Left lung (tissue), 4 donors: ENCODE measurements at regions not wholly inside any gene's neighbourhood (a gene's known extent, or its start where the extent isn't known, plus 50 kb on each side); places are given as distances from the start of the nearest gene placed in this dataset.
A peak's percentile ranks its signal among the peaks of the same experiment; 100 is the strongest.

ENCODE experiments used
- ATAC-seq: fragments of 200-7000 bp; cut with Tn5 transposase; one replicate; pipeline ENCODE4 v1.9.1; 2020; ENCODE audit warnings: moderate library complexity
- DNase-seq, 4 donors: peaks; one replicate each; pipeline ENCODE4 v3.0.0-alpha.2; 2013 to 2020
- H3K27ac ChIP-seq, 2 donors: fragments of 200-600 bp; sonication (generic) in 1 of 2; one replicate each; pipeline versions ENCODE4 v1.5.0 to v1.8.0; 2020 to 2021
- H3K27me3 ChIP-seq, 2 donors: fragments of 200-600 bp; sonication (generic) in 1 of 2; one replicate each; pipeline versions ENCODE4 v1.5.0 to v1.8.0; 2020 to 2021
- H3K36me3 ChIP-seq, 2 donors: fragments of 200-600 bp; sonication (generic) in 1 of 2; one replicate each; pipeline versions ENCODE4 v1.5.0 to v1.8.0; 2020 to 2021
- H3K4me1 ChIP-seq, 2 donors: fragments of 200-600 bp; one replicate each; pipeline ENCODE4 v1.8.0; 2021
- H3K4me3 ChIP-seq, 2 donors: fragments of 200-600 bp; sonication (generic) in 1 of 2; one replicate each; pipeline versions ENCODE4 v1.5.0 to v1.8.0; 2020 to 2021; ENCODE audit warnings: mild to moderate bottlenecking in 1 of 2
- H3K9me3 ChIP-seq, 2 donors: fragments of 200-600 bp; sonication (generic) in 1 of 2; one replicate each; pipeline versions ENCODE4 v1.5.0 to v1.8.0; 2020 to 2021
- CTCF ChIP-seq, 2 donors: fragments of 200-600 bp; sonication (generic) in 1 of 2; IDR thresholded peaks; one replicate each; pipeline versions ENCODE4 v1.5.0 to v1.8.0; 2021; ENCODE audit warnings: antibody characterized with exemption in 2 of 2
- intact Hi-C, 2 donors: fragments of 100-400 bp; cut with DNase I; formaldehyde crosslinking; loops; one replicate each; pipeline versions ENCODE4 v1.11.2 to v1.14.2; 2022
- donor health status: DM: no; HTN: yes; CAD: no.
- donor health status: DM: no; HTN: no; CAD: no.

GRCh38 chr12:5305886-5306545 is 125.9 kb upstream of the NTF3 start:
- ATAC-seq (no peak), DNase-seq (no peak)
- no peaks in the 10 kb centered on the region for H3K36me3 ChIP-seq
- no peaks in the 10 kb centered on the region for H3K9me3 ChIP-seq
- TF ChIP-seq CTCF (IDR thresholded peaks at IDR 0.05) = no peak
- no peaks in the 10 kb centered on the region for H3K27me3 ChIP-seq
- H3K4me1 ChIP-seq = no peaks in the 10 kb centered on the region
- intact Hi-C loops = no loop called here
- no peak overlapping the region for H3K4me3 ChIP-seq
- H3K27ac ChIP-seq = no peak overlapping the region

- ATAC-seq = no peak
- no peak for TF ChIP-seq CTCF (IDR thresholded peaks at IDR 0.05)
- Histone ChIP-seq H3K4me1 (no peaks in the 10 kb centered on the region), H3K27me3 (no peaks in the 10 kb centered on the region), H3K27ac (no peak overlapping the region), H3K9me3 (no peaks in the 10 kb centered on the region), H3K4me3 (no peak overlapping the region), H3K36me3 (no peaks in the 10 kb centered on the region)
- intact Hi-C loops = no loop called here
- DNase-seq = no peak
Observed at GRCh38 chr12:5307065-5307464, 124.8 kb upstream of the NTF3 start.

GRCh38 chr12:5308216-5308615 is 123.7 kb upstream of the NTF3 start:
- Histone ChIP-seq H3K4me1 (no peaks in the 10 kb centered on the region), H3K27me3 (no peaks in the 10 kb centered on the region), H3K36me3 (no peaks in the 10 kb centered on the region), H3K4me3 (no peak overlapping the region), H3K27ac (no peak overlapping the region), H3K9me3 (no peaks in the 10 kb centered on the region)
- ATAC-seq = no peak
- no peak for TF ChIP-seq CTCF (IDR thresholded peaks at IDR 0.05)
- no peak for DNase-seq
- intact Hi-C loops = no loop called here

GRCh38 chr12:5308996-5309395 is 122.9 kb upstream of the NTF3 start:
- H3K4me3 ChIP-seq = no peak overlapping the region
- H3K9me3 ChIP-seq = peaks cover 0 to 2% of the 10 kb centered on the region in 2 donors
- no peaks in the 10 kb centered on the region for H3K4me1 ChIP-seq
- TF ChIP-seq CTCF (IDR thresholded peaks at IDR 0.05) = no peak
- ATAC-seq = no peak
- no peak for DNase-seq
- peak overlapping the region in 1 of 2 donors; percentile 19 for H3K27ac ChIP-seq
- no peaks in the 10 kb centered on the region for H3K27me3 ChIP-seq
- no peaks in the 10 kb centered on the region for H3K36me3 ChIP-seq
- intact Hi-C loops = no loop called here

- Histone ChIP-seq H3K27me3 (no peaks in the 10 kb centered on the region), H3K9me3 (peaks cover 0 to 7% of the 10 kb centered on the region in 2 donors), H3K27ac (peak overlapping the region in 1 of 2 donors; percentile 19), H3K4me1 (no peaks in the 10 kb centered on the region), H3K36me3 (no peaks in the 10 kb centered on the region), H3K4me3 (no peak overlapping the region)
- ATAC-seq (no peak), DNase-seq (no peak)
- TF ChIP-seq CTCF (IDR thresholded peaks at IDR 0.05) = no peak
- intact Hi-C loops = no loop called here
Observed at GRCh38 chr12:5309654-5310053, 122.3 kb upstream of the NTF3 start.
